ENCODE measurements at regions not wholly inside any gene's neighbourhood (a gene's known extent, or its start where the extent isn't known, plus 50 kb on each side); places are given as distances from the start of the nearest gene placed in this dataset.
"Not testable (repeated sequence)": the region's sequence is repeated elsewhere in the genome, so short reads cannot be mapped to it uniquely, and the experiment has no call there.

DNA sequence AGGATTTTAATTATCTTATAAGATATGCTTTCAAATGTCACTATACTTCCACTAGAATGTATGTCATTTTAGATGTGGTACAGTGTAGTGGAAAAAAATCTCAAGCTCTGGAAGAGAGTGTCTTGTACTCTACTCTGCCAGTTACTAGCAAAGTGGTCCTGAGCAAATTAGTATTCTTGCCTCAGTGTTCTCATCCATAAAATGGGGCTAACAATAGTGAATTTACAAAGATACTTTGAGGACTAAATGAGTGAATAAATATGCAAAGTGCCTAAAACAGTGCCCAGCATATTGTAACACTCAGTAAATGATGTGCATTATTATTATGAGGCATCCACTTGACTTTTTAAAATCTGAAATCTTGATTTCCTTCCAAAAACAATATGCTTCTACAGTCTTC lies 488.9 kb upstream of the PHF14 start:
- Histone ChIP-seq H3K79me2 (ENCODE audit: control insufficient read depth, insufficient read depth, low read length, unreplicated experiment) (no peaks in the 10 kb centered on the region), H3K4me1 (ENCODE audit: control insufficient read depth, insufficient read depth, low read length, unreplicated experiment) (no peaks in the 10 kb centered on the region), H3K27ac (ENCODE audit: low read depth, low read length) (no peak overlapping the region), H3K27me3 (ENCODE audit: insufficient read depth, low read length) (no peaks in the 10 kb centered on the region), H3K4me3 (ENCODE audit: low read depth, low read length) (no peak overlapping the region), H3K36me3 (ENCODE audit: insufficient read depth, low read length) (no peaks in the 10 kb centered on the region), H2AFZ (ENCODE audit: low read length, unreplicated experiment) (no peak overlapping the region)

DNA sequence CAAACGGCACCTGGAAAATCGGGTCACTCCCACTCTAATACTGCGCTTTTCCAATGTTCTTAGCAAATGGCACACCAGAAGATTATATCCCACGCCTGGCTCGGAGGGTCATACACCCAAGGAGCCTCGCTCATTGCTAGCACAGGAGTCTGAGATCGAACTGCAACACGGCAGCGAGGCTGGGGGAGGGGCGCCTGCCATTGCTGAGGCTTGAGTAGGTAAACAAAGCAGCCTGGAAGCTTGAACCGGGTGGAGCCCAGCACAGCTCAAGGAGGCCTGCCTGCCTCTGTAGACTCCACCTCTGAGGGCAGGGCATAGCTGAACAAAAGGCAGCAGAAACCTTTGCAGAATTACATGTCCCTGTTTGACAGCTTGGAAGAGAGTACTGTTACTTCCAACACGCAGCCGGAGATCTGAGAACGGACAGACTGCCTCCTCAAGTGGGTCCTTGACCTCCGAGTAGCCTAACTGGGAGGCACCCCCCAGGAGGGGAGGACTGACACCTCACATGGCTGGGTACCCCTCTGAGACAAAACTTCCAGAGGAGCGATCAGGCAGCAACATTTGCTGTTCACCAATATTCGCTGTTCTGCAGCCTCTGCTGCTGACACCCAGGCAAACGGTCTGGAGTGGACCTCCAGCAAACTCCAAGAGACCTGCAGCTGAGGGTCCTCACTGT lies 472.3 kb upstream of the PHF14 start:
- H3K36me3 ChIP-seq (ENCODE audit: insufficient read depth, low read length); H3K4me1 ChIP-seq (ENCODE audit: control insufficient read depth, insufficient read depth, low read length, unreplicated experiment); H2AFZ ChIP-seq (ENCODE audit: low read length, unreplicated experiment); H3K27ac ChIP-seq (ENCODE audit: low read depth, low read length); H3K27me3 ChIP-seq (ENCODE audit: insufficient read depth, low read length); H3K4me3 ChIP-seq (ENCODE audit: low read depth, low read length); H3K79me2 ChIP-seq (ENCODE audit: control insufficient read depth, insufficient read depth, low read length, unreplicated experiment): not testable (repeated sequence)

DNA sequence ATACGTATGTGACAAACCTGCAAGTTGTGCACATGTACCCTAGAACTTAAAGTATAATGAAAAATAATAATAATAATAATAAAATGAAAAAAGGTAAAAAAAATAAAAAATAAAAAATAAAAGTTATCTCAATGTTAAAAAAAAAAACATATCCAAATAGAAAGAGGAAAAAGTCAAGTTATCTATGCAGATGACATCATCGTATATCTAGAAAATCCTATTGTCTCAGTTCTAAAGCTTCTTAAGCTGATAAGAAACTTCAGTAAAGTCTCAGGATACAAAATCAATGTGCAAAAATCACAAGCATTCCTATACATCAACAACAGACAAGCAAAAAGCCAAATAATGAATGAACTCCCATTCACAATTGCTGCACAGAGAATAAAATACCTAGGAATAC lies 466.6 kb upstream of the PHF14 start:
- Histone ChIP-seq H3K27ac (ENCODE audit: low read depth, low read length) (no peak overlapping the region), H3K36me3 (ENCODE audit: insufficient read depth, low read length) (no peaks in the 10 kb centered on the region), H3K79me2 (ENCODE audit: control insufficient read depth, insufficient read depth, low read length, unreplicated experiment) (no peaks in the 10 kb centered on the region), H2AFZ (ENCODE audit: low read length, unreplicated experiment) (no peak overlapping the region), H3K4me3 (ENCODE audit: low read depth, low read length) (no peak overlapping the region), H3K27me3 (ENCODE audit: insufficient read depth, low read length) (no peaks in the 10 kb centered on the region), H3K4me1 (ENCODE audit: control insufficient read depth, insufficient read depth, low read length, unreplicated experiment) (no peaks in the 10 kb centered on the region)

DNA sequence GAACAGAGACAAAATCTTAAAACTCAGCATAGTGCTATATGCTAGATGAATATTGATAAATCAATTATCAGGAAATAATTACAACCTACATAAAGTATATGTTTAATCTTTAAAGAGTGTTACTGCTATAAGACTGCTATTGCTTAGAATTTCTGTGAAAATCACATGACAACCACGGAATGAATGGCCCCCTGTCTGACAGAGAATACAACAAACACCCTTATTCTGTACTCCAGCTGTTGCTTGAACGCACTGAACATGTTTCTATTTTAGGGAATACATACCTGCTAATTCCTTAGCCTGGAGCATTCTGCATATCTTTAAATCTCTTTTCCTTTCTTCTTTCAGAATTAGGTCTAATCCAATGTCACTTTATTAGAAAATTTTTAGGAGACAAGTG lies 452.4 kb upstream of the PHF14 start:
- H3K4me1 ChIP-seq (ENCODE audit: control insufficient read depth, insufficient read depth, low read length, unreplicated experiment) = no peaks in the 10 kb centered on the region
- no peaks in the 10 kb centered on the region for H3K27me3 ChIP-seq (ENCODE audit: insufficient read depth, low read length)
- H3K27ac ChIP-seq (ENCODE audit: low read depth, low read length) = no peak overlapping the region
- H3K36me3 ChIP-seq (ENCODE audit: insufficient read depth, low read length) = no peaks in the 10 kb centered on the region; the same call in 1 of the 2 replicates
- H3K79me2 ChIP-seq (ENCODE audit: control insufficient read depth, insufficient read depth, low read length, unreplicated experiment) = no peaks in the 10 kb centered on the region
- no peak overlapping the region for H3K4me3 ChIP-seq (ENCODE audit: low read depth, low read length)
- H2AFZ ChIP-seq (ENCODE audit: low read length, unreplicated experiment) = no peak overlapping the region

DNA sequence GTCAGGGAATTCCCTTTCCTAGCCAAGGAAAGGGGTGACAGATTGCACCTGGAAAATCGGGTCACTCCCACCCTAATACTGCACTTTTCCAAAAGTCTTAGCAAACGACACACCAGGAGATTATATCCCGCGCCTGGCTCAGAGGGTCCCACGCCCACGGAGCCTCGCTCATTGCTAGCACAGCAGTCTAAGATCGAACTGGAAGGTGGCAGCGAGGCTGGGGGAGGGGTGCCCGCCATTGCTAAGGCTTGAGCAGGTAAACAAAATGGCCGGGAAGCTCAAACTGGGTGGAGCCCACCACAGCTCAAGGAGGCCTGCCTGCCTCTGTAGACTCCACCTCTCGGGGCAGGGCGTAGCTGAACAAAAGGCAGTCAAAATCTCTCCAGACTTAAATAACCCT lies 440.2 kb upstream of the PHF14 start:
- not testable (repeated sequence) for H3K79me2 ChIP-seq (ENCODE audit: control insufficient read depth, insufficient read depth, low read length, unreplicated experiment); H3K4me3 ChIP-seq (ENCODE audit: low read depth, low read length); H3K36me3 ChIP-seq (ENCODE audit: insufficient read depth, low read length); H3K27me3 ChIP-seq (ENCODE audit: insufficient read depth, low read length); H2AFZ ChIP-seq (ENCODE audit: low read length, unreplicated experiment); H3K27ac ChIP-seq (ENCODE audit: low read depth, low read length); H3K4me1 ChIP-seq (ENCODE audit: control insufficient read depth, insufficient read depth, low read length, unreplicated experiment)

DNA sequence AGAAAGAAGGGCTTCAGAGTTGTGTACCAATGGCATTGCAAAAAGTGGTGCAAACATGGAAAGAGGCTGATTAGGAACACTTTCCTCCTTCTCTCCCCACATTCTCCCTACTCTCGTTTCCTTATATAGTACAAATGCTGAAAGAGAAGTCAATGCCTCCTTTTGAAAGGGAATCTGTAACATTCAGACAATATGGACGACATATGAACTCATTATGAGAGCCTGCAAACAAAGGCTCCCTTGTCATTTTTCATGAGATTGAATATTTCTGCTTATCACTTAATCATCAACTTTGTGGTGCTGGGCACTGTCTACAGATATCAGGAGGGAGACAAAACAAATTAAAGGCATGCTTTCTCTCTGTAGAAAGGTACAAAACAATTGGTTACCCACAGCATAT lies 437.1 kb upstream of the PHF14 start:
- Histone ChIP-seq H3K36me3 (ENCODE audit: insufficient read depth, low read length) (no peaks in the 10 kb centered on the region), H2AFZ (ENCODE audit: low read length, unreplicated experiment) (no peak overlapping the region), H3K27me3 (ENCODE audit: insufficient read depth, low read length) (no peaks in the 10 kb centered on the region), H3K79me2 (ENCODE audit: control insufficient read depth, insufficient read depth, low read length, unreplicated experiment) (no peaks in the 10 kb centered on the region), H3K4me1 (ENCODE audit: control insufficient read depth, insufficient read depth, low read length, unreplicated experiment) (no peaks in the 10 kb centered on the region), H3K4me3 (ENCODE audit: low read depth, low read length) (no peak overlapping the region), H3K27ac (ENCODE audit: low read depth, low read length) (no peak overlapping the region)

DNA sequence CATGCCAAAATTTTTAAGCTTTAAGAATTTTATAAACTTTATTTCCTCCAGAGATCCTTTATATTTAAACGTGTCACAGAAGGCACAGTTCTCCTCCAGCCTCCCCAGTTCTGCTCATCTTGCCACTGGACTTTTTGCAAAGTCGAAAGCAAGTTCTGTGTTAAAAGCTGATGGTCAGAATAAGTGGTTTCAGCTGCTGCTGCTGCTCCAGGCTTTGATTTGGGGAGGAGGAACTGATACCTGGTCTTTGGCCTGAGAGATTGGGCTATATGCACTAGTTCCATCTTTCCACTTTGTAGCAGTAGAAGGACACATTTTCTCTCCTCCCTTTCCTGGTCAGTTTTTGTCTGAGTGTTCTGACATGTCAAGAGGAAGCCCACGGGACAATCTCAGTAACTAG lies 435.9 kb upstream of the PHF14 start:
- H3K36me3 ChIP-seq (ENCODE audit: insufficient read depth, low read length) = no peaks in the 10 kb centered on the region
- no peak overlapping the region for H3K27ac ChIP-seq (ENCODE audit: low read depth, low read length)
- H3K4me3 ChIP-seq (ENCODE audit: low read depth, low read length) = no peak overlapping the region
- no peaks in the 10 kb centered on the region for H3K79me2 ChIP-seq (ENCODE audit: control insufficient read depth, insufficient read depth, low read length, unreplicated experiment)
- no peaks in the 10 kb centered on the region for H3K27me3 ChIP-seq (ENCODE audit: insufficient read depth, low read length)
- no peak overlapping the region for H2AFZ ChIP-seq (ENCODE audit: low read length, unreplicated experiment)
- H3K4me1 ChIP-seq (ENCODE audit: control insufficient read depth, insufficient read depth, low read length, unreplicated experiment) = no peaks in the 10 kb centered on the region

DNA sequence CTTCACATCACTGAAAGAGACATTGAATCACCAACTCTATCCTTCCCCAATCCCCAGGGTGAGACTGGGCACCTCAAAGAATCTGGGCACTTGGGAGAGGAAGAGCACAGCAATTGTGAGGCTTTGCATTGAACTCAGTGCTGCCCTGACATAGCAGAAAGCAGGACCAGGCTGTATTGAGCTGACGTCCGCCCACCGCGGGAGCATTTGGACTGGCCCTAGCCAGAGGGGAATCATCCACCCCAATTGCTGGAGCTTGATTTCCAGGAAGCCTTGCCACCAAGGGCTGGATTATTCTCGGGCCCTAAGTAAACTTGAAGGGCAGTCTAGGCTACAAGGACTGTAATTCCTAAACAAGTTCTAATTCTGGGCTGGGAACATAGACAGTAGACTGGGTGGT lies 416.3 kb upstream of the PHF14 start:
- H2AFZ ChIP-seq (ENCODE audit: low read length, unreplicated experiment) = no peak overlapping the region
- H3K27ac ChIP-seq (ENCODE audit: low read depth, low read length) = no peak overlapping the region
- no peaks in the 10 kb centered on the region for H3K36me3 ChIP-seq (ENCODE audit: insufficient read depth, low read length)
- H3K27me3 ChIP-seq (ENCODE audit: insufficient read depth, low read length) = no peaks in the 10 kb centered on the region
- no peaks in the 10 kb centered on the region for H3K4me1 ChIP-seq (ENCODE audit: control insufficient read depth, insufficient read depth, low read length, unreplicated experiment)
- H3K4me3 ChIP-seq (ENCODE audit: low read depth, low read length) = no peak overlapping the region
- H3K79me2 ChIP-seq (ENCODE audit: control insufficient read depth, insufficient read depth, low read length, unreplicated experiment) = no peaks in the 10 kb centered on the region

DNA sequence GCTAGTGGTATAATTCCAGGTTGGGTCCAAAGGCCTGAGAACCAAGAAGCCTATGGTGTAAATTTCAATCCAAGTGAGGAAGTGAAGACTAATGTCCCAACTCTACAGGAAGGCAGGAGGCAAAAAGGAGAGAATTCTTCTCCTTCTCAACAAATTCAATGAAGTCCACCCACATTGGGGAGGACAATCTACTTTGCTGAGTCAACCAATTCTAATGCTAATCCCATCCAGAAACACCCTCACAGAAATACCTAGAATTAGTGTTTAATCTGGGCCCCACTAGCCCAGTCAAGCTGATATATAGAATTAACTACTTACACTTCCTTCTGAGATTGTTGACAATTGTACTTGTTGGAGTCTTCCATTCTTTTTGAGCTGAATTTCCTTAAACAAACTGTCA lies 413.2 kb upstream of the PHF14 start:
- no peaks in the 10 kb centered on the region for H3K4me1 ChIP-seq (ENCODE audit: control insufficient read depth, insufficient read depth, low read length, unreplicated experiment)
- no peak overlapping the region for H3K4me3 ChIP-seq (ENCODE audit: low read depth, low read length)
- H3K79me2 ChIP-seq (ENCODE audit: control insufficient read depth, insufficient read depth, low read length, unreplicated experiment) = no peaks in the 10 kb centered on the region
- no peak overlapping the region for H3K27ac ChIP-seq (ENCODE audit: low read depth, low read length)
- no peaks in the 10 kb centered on the region for H3K27me3 ChIP-seq (ENCODE audit: insufficient read depth, low read length)
- H3K36me3 ChIP-seq (ENCODE audit: insufficient read depth, low read length) = no peaks in the 10 kb centered on the region
- H2AFZ ChIP-seq (ENCODE audit: low read length, unreplicated experiment) = no peak overlapping the region

DNA sequence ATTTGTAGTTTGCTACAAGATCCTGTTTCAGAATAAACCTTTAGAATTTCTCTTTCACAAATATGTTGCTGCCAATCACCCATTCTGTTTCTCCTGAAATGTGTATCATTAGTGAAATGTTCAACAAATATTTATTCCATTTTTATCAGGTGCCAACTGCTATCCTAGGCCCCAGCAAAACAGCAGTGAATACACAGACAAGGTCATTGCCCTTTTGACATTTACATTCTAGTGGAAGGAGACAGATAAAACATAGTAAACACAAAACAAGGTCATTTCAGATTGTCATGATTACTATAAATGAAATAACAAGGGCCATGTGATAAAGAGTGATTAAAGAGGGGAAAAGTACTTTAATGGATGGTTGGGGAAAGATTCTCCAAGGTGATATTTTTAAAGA lies 404.8 kb upstream of the PHF14 start:
- H3K4me3 ChIP-seq (ENCODE audit: low read depth, low read length) = no peak overlapping the region
- no peaks in the 10 kb centered on the region for H3K36me3 ChIP-seq (ENCODE audit: insufficient read depth, low read length)
- H3K79me2 ChIP-seq (ENCODE audit: control insufficient read depth, insufficient read depth, low read length, unreplicated experiment) = no peaks in the 10 kb centered on the region
- H3K4me1 ChIP-seq (ENCODE audit: control insufficient read depth, insufficient read depth, low read length, unreplicated experiment) = no peaks in the 10 kb centered on the region
- no peak overlapping the region for H2AFZ ChIP-seq (ENCODE audit: low read length, unreplicated experiment)
- no peak overlapping the region for H3K27ac ChIP-seq (ENCODE audit: low read depth, low read length)
- no peaks in the 10 kb centered on the region for H3K27me3 ChIP-seq (ENCODE audit: insufficient read depth, low read length)

DNA sequence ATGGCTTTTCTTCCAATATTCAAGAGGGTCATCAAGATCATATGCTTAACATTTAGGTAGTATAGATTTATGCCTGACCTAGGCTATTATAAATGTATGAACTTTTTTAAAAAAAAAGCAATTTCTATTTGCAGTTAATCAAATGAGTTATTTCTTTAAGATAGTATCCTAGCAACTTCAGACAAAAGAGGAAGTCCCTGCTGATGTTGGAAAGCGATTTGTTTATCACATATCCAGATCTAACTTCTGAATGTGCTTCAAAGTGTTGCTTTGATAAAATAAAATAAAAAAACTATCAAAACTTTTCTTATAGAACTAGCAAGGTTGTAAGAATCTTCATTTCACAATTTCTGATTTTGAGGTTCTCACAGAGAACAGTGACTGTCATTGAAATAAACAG lies 401.9 kb upstream of the PHF14 start:
- no peaks in the 10 kb centered on the region for H3K79me2 ChIP-seq (ENCODE audit: control insufficient read depth, insufficient read depth, low read length, unreplicated experiment)
- H3K36me3 ChIP-seq (ENCODE audit: insufficient read depth, low read length) = no peaks in the 10 kb centered on the region
- H3K4me3 ChIP-seq (ENCODE audit: low read depth, low read length) = no peak overlapping the region
- H3K4me1 ChIP-seq (ENCODE audit: control insufficient read depth, insufficient read depth, low read length, unreplicated experiment) = no peaks in the 10 kb centered on the region
- H2AFZ ChIP-seq (ENCODE audit: low read length, unreplicated experiment) = no peak overlapping the region
- no peaks in the 10 kb centered on the region for H3K27me3 ChIP-seq (ENCODE audit: insufficient read depth, low read length)
- H3K27ac ChIP-seq (ENCODE audit: low read depth, low read length) = no peak overlapping the region
